C4-2B (cell line): ENCODE measurements at regions not wholly inside any gene's neighbourhood (a gene's known extent, or its start where the extent isn't known, plus 50 kb on each side); places are given as distances from the start of the nearest gene placed in this dataset.

ENCODE experiments used
- ZFX ChIP-seq: fragments of 450-650 bp; IDR thresholded peaks from 2 replicates; pipeline ENCODE4 v1.6.1; 2017
- TF ChIP-seq, protein P1 (sequence below): fragments of 450-650 bp; conservative IDR thresholded peaks from 2 replicates; pipeline ENCODE4 v1.5.1; 2017; ENCODE audit warnings: mild to moderate bottlenecking

DNA sequence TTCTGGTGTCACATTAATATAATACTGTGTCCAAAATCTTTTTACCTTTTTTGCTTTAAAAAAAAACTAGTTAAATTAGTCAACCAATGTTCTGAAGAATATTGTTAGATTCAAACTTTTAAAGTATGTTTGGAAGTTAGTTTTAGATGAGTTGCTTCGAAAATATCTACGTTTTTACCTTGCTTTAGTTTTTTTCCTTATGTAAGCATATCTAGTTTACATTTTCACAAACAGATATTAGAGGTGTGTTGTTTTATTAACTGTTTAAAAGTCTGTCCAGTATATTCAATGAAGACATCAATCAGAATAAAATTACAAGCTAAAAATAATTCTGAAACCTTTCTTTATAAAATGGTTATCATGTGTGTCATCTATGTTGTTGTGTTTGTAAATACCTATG lies 375.0 kb upstream of the BTBD3 start:
- TF ChIP-seq, protein P1, sequence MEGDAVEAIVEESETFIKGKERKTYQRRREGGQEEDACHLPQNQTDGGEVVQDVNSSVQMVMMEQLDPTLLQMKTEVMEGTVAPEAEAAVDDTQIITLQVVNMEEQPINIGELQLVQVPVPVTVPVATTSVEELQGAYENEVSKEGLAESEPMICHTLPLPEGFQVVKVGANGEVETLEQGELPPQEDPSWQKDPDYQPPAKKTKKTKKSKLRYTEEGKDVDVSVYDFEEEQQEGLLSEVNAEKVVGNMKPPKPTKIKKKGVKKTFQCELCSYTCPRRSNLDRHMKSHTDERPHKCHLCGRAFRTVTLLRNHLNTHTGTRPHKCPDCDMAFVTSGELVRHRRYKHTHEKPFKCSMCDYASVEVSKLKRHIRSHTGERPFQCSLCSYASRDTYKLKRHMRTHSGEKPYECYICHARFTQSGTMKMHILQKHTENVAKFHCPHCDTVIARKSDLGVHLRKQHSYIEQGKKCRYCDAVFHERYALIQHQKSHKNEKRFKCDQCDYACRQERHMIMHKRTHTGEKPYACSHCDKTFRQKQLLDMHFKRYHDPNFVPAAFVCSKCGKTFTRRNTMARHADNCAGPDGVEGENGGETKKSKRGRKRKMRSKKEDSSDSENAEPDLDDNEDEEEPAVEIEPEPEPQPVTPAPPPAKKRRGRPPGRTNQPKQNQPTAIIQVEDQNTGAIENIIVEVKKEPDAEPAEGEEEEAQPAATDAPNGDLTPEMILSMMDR, result no peak
- TF ChIP-seq ZFX, result no peak
